Fibroblast of lung (primary cell): ENCODE measurements at regions not wholly inside any gene's neighbourhood (a gene's known extent, or its start where the extent isn't known, plus 50 kb on each side); places are given as distances from the start of the nearest gene placed in this dataset.

Source experiments
- DNase-seq, 2 donors: peaks; one replicate each; pipeline versions ENCODE4 v3.0.0 to v3.0.0-alpha.2; 2010; ENCODE audit warnings: low read depth in 2 of 2
- H2AFZ ChIP-seq: 2 replicates; pipeline ENCODE4 v1.5.1; 2012; ENCODE audit warnings: low read length, control low read depth, inconsistent platforms
- H3K27ac ChIP-seq: 2 replicates; pipeline ENCODE4 v1.5.1; 2011; ENCODE audit warnings: low read length, control low read depth; ENCODE audit not compliant: insufficient read depth
- H3K27me3 ChIP-seq: 2 replicates; pipeline ENCODE4 v1.5.1; 2011; ENCODE audit warnings: mild to moderate bottlenecking, low read length; ENCODE audit not compliant: control insufficient read depth, insufficient read depth
- H3K36me3 ChIP-seq: 2 replicates; pipeline ENCODE4 v1.5.1; 2011; ENCODE audit warnings: low read length; ENCODE audit not compliant: control insufficient read depth, insufficient read depth
- H3K4me1 ChIP-seq: 2 replicates; pipeline ENCODE4 v1.5.1; 2011; ENCODE audit warnings: low read length; ENCODE audit not compliant: control insufficient read depth, insufficient read depth; ENCODE audit errors: extremely low read depth
- H3K4me2 ChIP-seq: 2 replicates; pipeline ENCODE4 v1.5.1; 2011; ENCODE audit warnings: low read length, control low read depth; ENCODE audit not compliant: insufficient read depth; ENCODE audit errors: extremely low read depth
- H3K4me3 ChIP-seq, 4 experiments: fragments of 200-600 bp in 1 of 4; sonication (generic) in 1 of 4; replicated peaks in 1 of 4; 2 replicates each; pipeline ENCODE4 v1.5.1; 2011 to 2016; ENCODE audit warnings: low read length in 4 of 4, low read depth in 3 of 4, mild to moderate bottlenecking in 3 of 4, control low read depth in 2 of 4, inconsistent platforms in 1 of 4, mixed read lengths in 1 of 4; ENCODE audit not compliant: insufficient read depth in 1 of 4; ENCODE audit errors: control extremely low read depth in 1 of 4
- H3K79me2 ChIP-seq: 2 replicates; pipeline ENCODE4 v1.5.1; 2012; ENCODE audit warnings: mild to moderate bottlenecking, low read length, inconsistent platforms; ENCODE audit not compliant: control insufficient read depth, insufficient read depth
- H3K9ac ChIP-seq: 2 replicates; pipeline ENCODE4 v1.5.1; 2011; ENCODE audit warnings: mild to moderate bottlenecking, low read length, control low read depth; ENCODE audit not compliant: insufficient read depth
- H3K9me3 ChIP-seq: 2 replicates; pipeline ENCODE4 v1.5.1; 2012; ENCODE audit warnings: low read depth, low read length; ENCODE audit not compliant: control insufficient read depth, insufficient read depth
- H4K20me1 ChIP-seq: 2 replicates; pipeline ENCODE4 v1.5.1; 2011; ENCODE audit warnings: low read length; ENCODE audit not compliant: control insufficient read depth, insufficient read depth; ENCODE audit errors: extremely low read depth
- CTCF ChIP-seq, 2 donors: IDR thresholded peaks in 1 of 2; conservative IDR thresholded peaks in 1 of 2; 1 replicate in 1 of 2; 2 replicates in 1 of 2; pipeline ENCODE4 v1.5.1; 2011 to 2012; ENCODE audit warnings: low read length in 2 of 2, control low read depth in 1 of 2, inconsistent platforms in 1 of 2, low read depth in 1 of 2, mild to moderate bottlenecking in 1 of 2
- EZH2 ChIP-seq: IDR thresholded peaks from 2 replicates; pipeline ENCODE4 v1.5.1; 2012; ENCODE audit warnings: low read length, control low read depth, mild to moderate bottlenecking; ENCODE audit errors: missing control alignments

- TF ChIP-seq EZH2 (no peak), CTCF (conservative IDR thresholded peaks at IDR 0.05 in 1 of 2, IDR thresholded peaks at IDR 0.05 in 1 of 2; ENCODE audit: low read depth in 1 of 2, low read length in 2 of 2) (no peak)
- no peaks in the 10 kb centered on the region for H3K36me3 ChIP-seq
- no peak overlapping the region for H3K4me3 ChIP-seq
- H3K4me1 ChIP-seq: no peaks in the 10 kb centered on the region
- no peaks in the 10 kb centered on the region for H3K9me3 ChIP-seq
- H3K79me2 ChIP-seq: no peaks in the 10 kb centered on the region
- H3K4me2 ChIP-seq: no peak overlapping the region
- DNase-seq: no peak
- H3K27ac ChIP-seq: no peak overlapping the region
- H2AFZ ChIP-seq: no peak overlapping the region
- no peaks in the 10 kb centered on the region for H3K27me3 ChIP-seq
- H4K20me1 ChIP-seq: no peaks in the 10 kb centered on the region
- no peak overlapping the region for H3K9ac ChIP-seq
These were observed 57.3 kb upstream of the MON1B start for GRCh38 chr16:77133706-77134105.

GRCh38 chr16:77137045-77137444 lies 53.9 kb upstream of the MON1B start:
- Histone ChIP-seq H3K4me3 (no peak overlapping the region), H3K9ac (no peak overlapping the region), H3K9me3 (no peaks in the 10 kb centered on the region), H2AFZ (no peak overlapping the region), H3K4me2 (no peak overlapping the region), H3K27me3 (no peaks in the 10 kb centered on the region), H4K20me1 (no peaks in the 10 kb centered on the region), H3K27ac (no peak overlapping the region), H3K36me3 (no peaks in the 10 kb centered on the region), H3K4me1 (no peaks in the 10 kb centered on the region), H3K79me2 (no peaks in the 10 kb centered on the region)
- no peak for DNase-seq
- TF ChIP-seq CTCF (conservative IDR thresholded peaks at IDR 0.05 in 1 of 2, IDR thresholded peaks at IDR 0.05 in 1 of 2; ENCODE audit: low read depth in 1 of 2, low read length in 2 of 2): no peak
- no peak for TF ChIP-seq EZH2
